ENCODE measurements at regions not wholly inside any gene's neighbourhood (a gene's known extent, or its start where the extent isn't known, plus 50 kb on each side); places are given as distances from the start of the nearest gene placed in this dataset.

GRCh38 chr2:146131785-146132184 is 1611.9 kb upstream of the ZEB2 start:
- TF ChIP-seq, protein P1, sequence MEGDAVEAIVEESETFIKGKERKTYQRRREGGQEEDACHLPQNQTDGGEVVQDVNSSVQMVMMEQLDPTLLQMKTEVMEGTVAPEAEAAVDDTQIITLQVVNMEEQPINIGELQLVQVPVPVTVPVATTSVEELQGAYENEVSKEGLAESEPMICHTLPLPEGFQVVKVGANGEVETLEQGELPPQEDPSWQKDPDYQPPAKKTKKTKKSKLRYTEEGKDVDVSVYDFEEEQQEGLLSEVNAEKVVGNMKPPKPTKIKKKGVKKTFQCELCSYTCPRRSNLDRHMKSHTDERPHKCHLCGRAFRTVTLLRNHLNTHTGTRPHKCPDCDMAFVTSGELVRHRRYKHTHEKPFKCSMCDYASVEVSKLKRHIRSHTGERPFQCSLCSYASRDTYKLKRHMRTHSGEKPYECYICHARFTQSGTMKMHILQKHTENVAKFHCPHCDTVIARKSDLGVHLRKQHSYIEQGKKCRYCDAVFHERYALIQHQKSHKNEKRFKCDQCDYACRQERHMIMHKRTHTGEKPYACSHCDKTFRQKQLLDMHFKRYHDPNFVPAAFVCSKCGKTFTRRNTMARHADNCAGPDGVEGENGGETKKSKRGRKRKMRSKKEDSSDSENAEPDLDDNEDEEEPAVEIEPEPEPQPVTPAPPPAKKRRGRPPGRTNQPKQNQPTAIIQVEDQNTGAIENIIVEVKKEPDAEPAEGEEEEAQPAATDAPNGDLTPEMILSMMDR (IDR thresholded peaks at IDR 0.05) = no peak
- no peak for TF ChIP-seq POLR2A (IDR thresholded peaks at IDR 0.05)

All from testis (tissue), 2 donors.